H1 (cell line): ENCODE measurements at regions not wholly inside any gene's neighbourhood (a gene's known extent, or its start where the extent isn't known, plus 50 kb on each side); places are given as distances from the start of the nearest gene placed in this dataset.

ENCODE experiments used
- ATF2 ChIP-seq: IDR thresholded peaks from 2 replicates; pipeline ENCODE4 v1.6.1; 2012; ENCODE audit warnings: low read length, inconsistent platforms
- CBX8 ChIP-seq: fragments of 300-800, 300-1000 bp; sonication (generic); IDR thresholded peaks from 2 replicates; pipeline ENCODE4 v1.7.1; 2016; ENCODE audit warnings: low read depth, low read length, borderline replicate concordance
- CTCF ChIP-seq, 3 experiments: IDR thresholded peaks; 1 replicate in 2 of 3; 2 replicates in 1 of 3; pipeline versions ENCODE4 v1.5.1 to v1.6.1; 2011; ENCODE audit warnings: low read length in 3 of 3, mild to moderate bottlenecking in 3 of 3, inconsistent platforms in 2 of 3, low read depth in 1 of 3, moderate library complexity in 1 of 3; ENCODE audit not compliant: insufficient read depth in 1 of 3; ENCODE audit errors: control extremely low read depth in 1 of 3
- EP300 ChIP-seq, 2 experiments: IDR thresholded peaks; 1 replicate in 1 of 2; 2 replicates in 1 of 2; pipeline ENCODE4 v1.6.1; 2011 to 2012; ENCODE audit warnings: low read depth in 2 of 2, low read length in 2 of 2, mild to moderate bottlenecking in 2 of 2, borderline replicate concordance in 1 of 2, inconsistent platforms in 1 of 2, moderate library complexity in 1 of 2
- YY1 ChIP-seq: IDR thresholded peaks from 2 replicates; pipeline ENCODE4 v1.6.1; 2011; ENCODE audit warnings: low read depth, mild to moderate bottlenecking, low read length

- TF ChIP-seq CTCF (IDR thresholded peaks at IDR 0.05; ENCODE audit: control extremely low read depth in 1 of 3, insufficient read depth in 1 of 3, low read depth in 1 of 3, low read length in 3 of 3) = no peak
- TF ChIP-seq EP300 (IDR thresholded peaks at IDR 0.05; ENCODE audit: borderline replicate concordance in 1 of 2, low read depth in 2 of 2, low read length in 2 of 2) = no peak
- no peak for TF ChIP-seq ATF2
- TF ChIP-seq CBX8 = no peak
- TF ChIP-seq YY1 = no peak
These were observed 184.6 kb upstream of the BCOR start for GRCh38 chrX:40282348-40282747.
